Hematopoietic multipotent progenitor cell treated with erythropoietin and hydrocortisone succinate and interleukin-3 and kit ligand, for 8 days (in vitro differentiated cells): ENCODE measurements at regions not wholly inside any gene's neighbourhood (a gene's known extent, or its start where the extent isn't known, plus 50 kb on each side); places are given as distances from the start of the nearest gene placed in this dataset.

Source experiments
- DNase-seq: peaks from one replicate; pipeline ENCODE4 v3.0.0-alpha.2; 2015

- DNase-seq = no peak
Observed at GRCh38 chr14:48974994-48975393, 611.2 kb downstream of the RPS29 start.

- DNase-seq = no peak
Observed at GRCh38 chr14:48973151-48973550, 613.0 kb downstream of the RPS29 start.

- DNase-seq = no peak
Observed at GRCh38 chr14:48970943-48971342, 615.2 kb downstream of the RPS29 start.

- DNase-seq = no peak
Observed at GRCh38 chr14:48967419-48967818, 618.8 kb downstream of the RPS29 start.

GRCh38 chr14:48963231-48963790 lies 622.9 kb downstream of the RPS29 start:
- DNase-seq = no peak

- no peak for DNase-seq
Observed at GRCh38 chr14:48957486-48957885, 628.7 kb downstream of the RPS29 start.

DNA sequence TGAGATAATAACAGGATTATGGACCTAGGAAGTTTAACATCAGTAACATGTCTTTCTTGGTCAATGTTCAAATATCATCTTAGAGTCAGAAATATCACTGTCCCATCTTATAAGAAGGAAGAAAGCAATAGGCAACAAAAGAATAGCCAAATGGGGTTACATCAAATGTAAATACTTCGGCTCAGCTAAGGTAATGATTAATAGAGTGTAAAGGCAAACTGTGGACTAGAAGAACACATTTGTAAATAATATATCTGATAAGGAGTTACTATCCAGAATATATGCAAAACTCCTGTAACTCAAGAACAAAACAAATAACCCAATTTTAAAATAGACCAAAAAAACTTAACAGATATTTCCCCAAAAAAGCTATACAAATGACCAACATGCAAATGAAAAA lies 630.3 kb downstream of the RPS29 start:
- no peak for DNase-seq

DNA sequence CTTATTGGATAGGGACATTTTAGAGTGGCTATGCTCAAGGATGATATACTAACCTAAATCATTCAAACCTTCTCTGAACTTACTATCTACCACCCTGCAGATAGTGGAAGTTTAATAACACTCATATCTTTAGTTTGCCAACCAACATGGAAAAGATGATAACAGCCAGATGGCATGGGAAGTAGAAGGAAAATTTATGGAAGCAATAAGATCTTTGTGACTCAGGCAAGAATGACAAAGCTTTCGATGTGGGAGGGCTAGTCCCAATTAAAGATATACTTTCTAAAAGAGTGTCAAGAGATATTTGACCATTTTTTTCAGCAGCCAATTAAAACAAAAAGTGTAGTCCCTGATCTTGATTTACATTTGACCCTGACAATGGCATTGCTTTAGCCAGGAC lies 631.7 kb downstream of the RPS29 start:
- no peak for DNase-seq

DNA sequence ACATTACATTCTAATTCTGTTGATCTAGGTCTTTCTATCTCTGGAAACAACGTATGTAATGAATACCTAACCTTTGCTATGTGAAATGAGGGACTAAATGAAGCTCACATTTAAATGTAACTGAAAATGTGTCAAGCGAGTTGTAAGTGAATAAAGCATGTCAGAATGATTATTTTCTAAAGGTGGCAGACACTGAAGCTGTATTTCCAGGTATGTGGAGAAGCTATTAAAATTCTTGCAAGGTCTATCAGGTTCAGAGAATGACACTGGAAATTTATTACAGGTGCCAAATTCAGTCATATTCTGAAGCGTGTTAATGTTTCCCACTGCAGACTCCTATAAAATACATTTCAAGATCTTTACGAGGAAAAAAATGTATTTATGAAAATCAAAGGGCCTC lies 641.4 kb downstream of the RPS29 start:
- DNase-seq = no peak

DNA sequence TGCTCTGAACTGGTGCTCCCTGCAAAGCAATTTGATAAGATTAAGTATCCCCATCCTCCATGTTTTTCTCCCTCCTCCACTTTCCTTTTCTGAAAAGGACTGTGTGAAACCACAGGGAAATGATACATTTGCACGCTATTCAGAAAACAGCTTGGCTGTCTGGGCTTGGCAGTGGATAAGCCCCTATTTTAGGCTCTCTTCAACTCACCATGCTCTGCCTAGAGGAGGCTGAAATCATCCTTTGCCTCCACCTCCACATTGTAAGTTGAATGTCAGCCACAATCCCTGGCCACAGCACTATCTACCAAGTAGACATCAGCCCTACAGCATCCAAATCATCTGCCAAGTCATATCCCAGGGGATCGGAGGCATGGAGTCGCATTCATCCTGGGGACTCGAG lies 642.3 kb downstream of the RPS29 start:
- DNase-seq = no peak

- no peak for DNase-seq
Observed at GRCh38 chr14:48937541-48938195, 648.5 kb downstream of the RPS29 start.

GRCh38 chr14:48936849-48937248 lies 649.3 kb downstream of the RPS29 start:
- DNase-seq = no peak

- DNase-seq = no peak
Observed at GRCh38 chr14:48936362-48936761, 649.8 kb downstream of the RPS29 start.

GRCh38 chr14:48925184-48925583 lies 661.0 kb downstream of the RPS29 start:
- no peak for DNase-seq

DNA sequence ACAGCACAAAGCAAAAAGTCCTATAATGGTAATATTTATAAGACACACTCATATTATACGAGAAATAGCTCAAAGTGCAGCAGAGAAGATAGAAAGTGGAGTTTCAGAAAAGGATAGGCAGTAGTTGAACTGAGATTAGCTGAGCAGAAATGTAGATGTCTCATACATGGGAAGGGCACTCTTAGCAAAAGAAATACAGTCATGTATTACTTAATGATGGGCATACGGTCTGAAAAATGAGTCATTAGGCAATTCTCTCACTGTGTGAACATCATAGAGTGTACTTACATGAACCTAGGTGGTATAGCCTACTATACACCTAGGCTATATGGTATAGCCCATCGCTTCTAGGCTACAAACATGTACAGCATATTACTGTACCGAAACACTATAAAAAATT lies 671.3 kb downstream of the RPS29 start:
- no peak for DNase-seq

DNA sequence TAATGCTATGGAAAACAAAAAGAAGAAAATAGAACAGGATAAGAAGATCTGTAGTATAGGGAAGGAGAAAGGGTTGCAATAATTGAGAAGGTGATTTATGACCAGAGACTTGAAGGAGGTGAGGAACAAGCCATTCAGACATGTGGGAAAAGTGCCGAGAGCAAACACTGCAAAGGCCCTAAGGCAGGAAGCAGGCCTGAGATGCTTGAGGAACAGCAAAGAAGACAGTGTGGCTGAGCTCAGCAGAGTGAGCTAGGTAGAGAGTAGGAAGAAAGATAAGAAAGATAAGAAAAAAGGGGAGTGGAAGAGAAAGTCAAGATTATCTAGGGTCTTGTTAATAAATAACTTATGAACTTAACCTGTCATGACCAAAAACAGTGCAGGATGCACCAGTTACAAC lies 671.8 kb downstream of the RPS29 start:
- DNase-seq = no peak

DNA sequence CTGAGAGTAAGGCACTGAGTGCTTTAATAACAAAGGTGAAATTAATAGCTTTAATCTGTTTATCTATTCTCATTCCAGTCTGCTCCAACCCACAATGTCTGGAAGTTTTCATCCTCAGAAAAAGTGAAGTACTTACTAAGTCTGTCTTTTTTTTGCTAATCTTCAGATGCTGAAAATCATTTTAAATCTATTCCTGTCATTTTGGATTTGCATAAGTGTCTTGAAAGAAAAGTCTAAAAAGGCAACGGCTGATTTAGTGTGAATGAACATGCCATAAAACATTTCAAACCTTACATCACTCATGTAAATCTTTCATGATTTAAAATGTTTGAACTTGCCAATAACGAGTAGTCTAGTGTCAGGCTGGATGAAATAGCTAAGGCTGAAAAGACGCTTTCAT lies 685.6 kb downstream of the RPS29 start:
- DNase-seq = no peak

DNA sequence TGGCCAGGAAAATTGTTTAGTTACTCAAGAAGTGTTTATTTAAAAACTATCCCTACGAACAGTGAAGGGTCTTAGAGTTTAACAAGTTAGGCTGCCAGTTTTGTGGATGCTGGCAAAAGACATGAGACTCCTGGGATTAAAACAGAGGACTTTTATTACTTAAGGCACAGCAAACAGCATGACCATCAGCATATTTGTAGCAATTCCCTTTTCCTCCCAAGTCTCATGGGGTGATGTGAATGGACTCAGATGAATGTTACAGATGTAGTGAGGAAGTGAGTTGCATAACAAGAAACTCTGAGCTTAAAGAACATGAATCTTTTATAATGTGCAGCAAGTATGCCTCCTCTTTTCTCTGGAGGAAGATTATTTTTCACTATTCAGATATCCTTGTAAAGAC lies 695.8 kb downstream of the RPS29 start:
- DNase-seq = no peak

DNA sequence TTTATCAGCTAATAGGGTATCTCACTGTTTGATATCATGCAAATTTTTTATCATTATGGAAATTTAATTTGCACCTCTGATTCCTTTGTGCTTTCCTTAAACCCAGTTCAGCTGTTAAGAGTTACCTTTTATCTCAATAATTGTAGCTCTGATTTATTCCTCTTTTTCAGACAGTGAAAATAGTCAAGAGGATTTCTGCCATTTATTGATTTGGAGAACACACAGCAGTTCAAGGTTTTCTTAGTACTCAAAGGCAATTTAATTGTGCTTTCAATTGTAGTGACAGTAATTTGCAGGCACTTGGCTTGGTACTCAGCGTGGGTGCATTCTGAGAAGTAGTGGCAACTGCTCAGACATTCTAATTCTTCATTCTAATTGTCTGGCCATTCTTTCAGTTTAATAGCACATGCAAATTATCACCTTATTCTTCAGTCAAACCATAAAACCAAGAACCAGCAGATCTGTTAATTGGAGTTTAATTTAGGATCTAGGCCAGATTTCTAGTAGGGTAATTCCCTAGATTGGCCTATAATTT lies 709.3 kb downstream of the RPS29 start:
- DNase-seq = no peak

DNA sequence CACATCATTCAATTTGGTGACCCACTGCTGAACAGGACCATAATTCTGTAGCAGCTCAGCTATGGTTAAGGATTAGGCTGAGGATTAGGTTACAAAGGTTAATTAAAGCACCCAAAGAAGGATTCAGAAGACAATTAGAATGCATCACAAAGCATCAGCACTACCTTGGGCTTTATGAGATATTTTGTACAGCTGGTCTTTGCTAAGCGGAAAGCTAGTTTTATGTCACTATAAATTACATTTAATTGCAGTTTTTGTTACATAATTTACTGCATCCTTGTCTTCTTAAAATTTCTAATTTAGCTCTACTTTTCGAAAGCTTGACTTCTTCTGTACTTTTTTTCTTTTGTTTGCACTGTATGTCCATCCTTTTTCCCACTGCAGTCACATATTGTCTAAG lies 711.5 kb downstream of the RPS29 start:
- DNase-seq = no peak

DNA sequence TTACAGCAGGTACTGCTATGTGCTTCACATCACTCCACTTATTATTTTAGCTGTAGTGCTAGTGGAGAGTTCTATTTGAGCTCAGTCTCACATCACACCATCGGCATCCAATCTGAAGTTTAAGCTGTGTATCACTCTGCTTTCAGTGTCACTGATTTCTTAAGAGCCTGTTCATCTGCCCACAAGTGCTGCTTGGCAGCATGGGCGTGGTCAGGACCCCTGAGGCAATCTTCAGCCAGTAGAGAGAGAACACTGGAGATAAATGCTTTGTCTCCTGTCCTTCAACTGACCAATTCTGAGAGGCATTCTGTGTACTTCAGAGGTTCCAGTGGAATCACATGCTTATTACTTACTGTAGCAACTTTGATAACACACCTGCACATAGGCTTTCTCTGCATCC lies 728.8 kb downstream of the RPS29 start:
- DNase-seq = no peak

- no peak for DNase-seq
Observed at GRCh38 chr14:48853159-48853558, 733.0 kb downstream of the RPS29 start.

- no peak for DNase-seq
Observed at GRCh38 chr14:48849741-48850322, 736.3 kb downstream of the RPS29 start.

DNA sequence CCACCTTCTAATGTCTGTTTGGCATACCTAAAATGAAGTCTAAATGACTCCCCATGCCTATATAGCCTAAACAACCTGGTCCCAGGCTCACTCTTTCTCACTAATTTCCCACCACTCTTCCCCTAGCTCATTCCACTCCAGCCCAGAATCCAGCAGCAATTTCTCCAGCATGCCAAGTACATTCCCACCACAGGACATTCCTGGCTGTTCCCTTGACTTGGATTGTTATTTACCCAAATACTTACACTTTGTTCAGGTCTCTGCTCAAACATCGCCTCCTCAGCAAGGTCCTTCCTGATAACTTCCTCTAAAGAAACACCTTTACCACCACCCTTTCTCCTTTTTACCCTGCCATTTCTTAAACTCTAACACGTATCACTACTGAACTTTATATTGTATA lies 743.4 kb downstream of the RPS29 start:
- DNase-seq = no peak

DNA sequence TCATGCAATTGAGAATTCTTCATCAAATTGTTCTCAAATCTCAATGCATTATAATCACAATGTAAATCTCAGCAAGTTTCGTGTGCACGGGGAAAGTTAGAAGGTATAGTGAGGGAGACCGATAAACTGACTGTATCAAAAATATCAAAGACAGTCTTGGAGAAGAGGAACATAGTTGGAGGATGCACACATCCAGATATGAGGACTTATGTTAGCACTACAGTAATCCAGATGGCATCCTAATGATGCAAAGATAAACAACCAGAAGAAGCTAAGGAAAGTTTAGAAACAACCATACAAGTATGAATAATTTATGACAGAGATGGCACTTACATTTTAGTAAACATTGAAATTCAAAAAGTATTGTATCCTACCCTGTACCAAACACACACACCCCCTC lies 760.1 kb downstream of the RPS29 start:
- DNase-seq = no peak
